Large intestine (tissue), 3 donors: ENCODE measurements at regions not wholly inside any gene's neighbourhood (a gene's known extent, or its start where the extent isn't known, plus 50 kb on each side); places are given as distances from the start of the nearest gene placed in this dataset.
"Not testable (repeated sequence)": the region's sequence is repeated elsewhere in the genome, so short reads cannot be mapped to it uniquely, and the experiment has no call there.

Source experiments
- DNase-seq, 2 donors: peaks; one replicate each; pipeline versions ENCODE4 v3.0.0 to v3.0.0-alpha.2; 2013
- H3K27ac ChIP-seq: one replicate; pipeline ENCODE4 v1.5.1; 2013; ENCODE audit warnings: low read length
- H3K27me3 ChIP-seq: 2 replicates; pipeline ENCODE4 v1.6.1; 2013; ENCODE audit warnings: low read length; ENCODE audit not compliant: control insufficient read depth, insufficient read depth
- H3K36me3 ChIP-seq: 2 replicates; pipeline ENCODE4 v1.6.1; 2013; ENCODE audit warnings: low read length; ENCODE audit not compliant: control insufficient read depth, insufficient read depth
- H3K4me1 ChIP-seq: one replicate; pipeline ENCODE4 v1.6.1; 2013; ENCODE audit warnings: low read length; ENCODE audit not compliant: control insufficient read depth, insufficient read depth
- H3K4me3 ChIP-seq: one replicate; pipeline ENCODE4 v1.5.1; 2013; ENCODE audit warnings: low read length
- H3K9me3 ChIP-seq: one replicate; pipeline ENCODE4 v1.6.1; 2013; ENCODE audit warnings: mild to moderate bottlenecking, low read depth, low read length, moderate library complexity; ENCODE audit not compliant: control insufficient read depth
- WGBS: methylation state at CpG from one replicate; pipeline ENCODE4 v1.1.5; 2013; ENCODE audit warnings: low lambda C conversion rate; ENCODE audit not compliant: insufficient coverage; 5-methylcytosine and 5-hydroxymethylcytosine counted together

GRCh38 chr7:42549866-42550485, 313.0 kb upstream of the GLI3 start:
- H3K36me3 ChIP-seq = no peaks in the 10 kb centered on the region
- H3K4me3 ChIP-seq = no peak overlapping the region
- H3K27ac ChIP-seq = no peak overlapping the region
- 86% methylated on average over 1 of the region's 3 CpGs for WGBS
- H3K9me3 ChIP-seq = no peaks in the 10 kb centered on the region
- no peaks in the 10 kb centered on the region for H3K4me1 ChIP-seq
- no peak for DNase-seq
- no peaks in the 10 kb centered on the region for H3K27me3 ChIP-seq

GRCh38 chr7:42548816-42549611, 312.0 kb upstream of the GLI3 start:
- H3K9me3 ChIP-seq = no peaks in the 10 kb centered on the region
- no peak overlapping the region for H3K4me3 ChIP-seq
- no peak overlapping the region for H3K27ac ChIP-seq
- H3K27me3 ChIP-seq = no peaks in the 10 kb centered on the region
- DNase-seq = no peak
- no peaks in the 10 kb centered on the region for H3K36me3 ChIP-seq
- no peaks in the 10 kb centered on the region for H3K4me1 ChIP-seq
- WGBS = 60% methylated on average over 3 of the region's 6 CpGs

GRCh38 chr7:42545049-42545724, 308.2 kb upstream of the GLI3 start:
- no peak overlapping the region for H3K4me3 ChIP-seq
- H3K9me3 ChIP-seq = no peaks in the 10 kb centered on the region
- no peaks in the 10 kb centered on the region for H3K36me3 ChIP-seq
- no peak for DNase-seq
- H3K27me3 ChIP-seq = no peaks in the 10 kb centered on the region
- 100% methylated on average over 1 of the region's 1 CpG for WGBS
- no peak overlapping the region for H3K27ac ChIP-seq
- no peaks in the 10 kb centered on the region for H3K4me1 ChIP-seq

- no peaks in the 10 kb centered on the region for H3K27me3 ChIP-seq
- no peaks in the 10 kb centered on the region for H3K36me3 ChIP-seq
- no peak overlapping the region for H3K4me3 ChIP-seq
- H3K27ac ChIP-seq = no peak overlapping the region
- WGBS = 90% methylated on average over 2 of the region's 4 CpGs
- H3K9me3 ChIP-seq = no peaks in the 10 kb centered on the region
- DNase-seq = no peak
- no peaks in the 10 kb centered on the region for H3K4me1 ChIP-seq
Observed at GRCh38 chr7:42543953-42544352, 306.9 kb upstream of the GLI3 start.

- H3K4me1 ChIP-seq, DNase-seq, H3K36me3 ChIP-seq, H3K9me3 ChIP-seq, H3K27ac ChIP-seq, H3K27me3 ChIP-seq, H3K4me3 ChIP-seq: not testable (repeated sequence)
- WGBS = 100% methylated on average over 1 of the region's 1 CpG
Observed at GRCh38 chr7:42542446-42542845, 305.4 kb upstream of the GLI3 start.

- Histone ChIP-seq H3K36me3 (no peaks in the 10 kb centered on the region), H3K4me1 (no peaks in the 10 kb centered on the region), H3K4me3 (no peak overlapping the region), H3K9me3 (no peaks in the 10 kb centered on the region), H3K27me3 (no peaks in the 10 kb centered on the region), H3K27ac (no peak overlapping the region)
- 100% methylated on average over 1 of the region's 1 CpG for WGBS
- DNase-seq = no peak
Observed at GRCh38 chr7:42534441-42534840, 297.4 kb upstream of the GLI3 start.

- peaks cover 2% of the 10 kb centered on the region for H3K9me3 ChIP-seq
- no peaks in the 10 kb centered on the region for H3K36me3 ChIP-seq
- no CpG with 5 or more reads among the region's 2 CpGs for WGBS
- no peak for DNase-seq
- no peaks in the 10 kb centered on the region for H3K4me1 ChIP-seq
- no peak overlapping the region for H3K4me3 ChIP-seq
- H3K27ac ChIP-seq = no peak overlapping the region
- H3K27me3 ChIP-seq = no peaks in the 10 kb centered on the region
Observed at GRCh38 chr7:42527004-42527403, 290.0 kb upstream of the GLI3 start.

- Histone ChIP-seq H3K4me1 (no peaks in the 10 kb centered on the region), H3K9me3 (peaks cover 2% of the 10 kb centered on the region), H3K4me3 (no peak overlapping the region), H3K27me3 (no peaks in the 10 kb centered on the region), H3K36me3 (no peaks in the 10 kb centered on the region), H3K27ac (no peak overlapping the region)
- DNase-seq = no peak
- WGBS = 81% methylated on average over 5 of the region's 19 CpGs
Observed at GRCh38 chr7:42522227-42522991, 285.4 kb upstream of the GLI3 start.

GRCh38 chr7:42511027-42511426, 274.0 kb upstream of the GLI3 start:
- H3K27me3 ChIP-seq = no peaks in the 10 kb centered on the region
- H3K4me1 ChIP-seq = no peaks in the 10 kb centered on the region
- H3K4me3 ChIP-seq = no peak overlapping the region
- H3K9me3 ChIP-seq = no peaks in the 10 kb centered on the region
- WGBS = 80% methylated on average over 1 of the region's 2 CpGs
- DNase-seq = no peak
- no peaks in the 10 kb centered on the region for H3K36me3 ChIP-seq
- no peak overlapping the region for H3K27ac ChIP-seq

- Histone ChIP-seq H3K36me3 (no peaks in the 10 kb centered on the region), H3K27me3 (no peaks in the 10 kb centered on the region), H3K27ac (no peak overlapping the region), H3K4me1 (no peaks in the 10 kb centered on the region), H3K4me3 (no peak overlapping the region), H3K9me3 (no peaks in the 10 kb centered on the region)
- no peak for DNase-seq
- no CpG with 5 or more reads among the region's 1 CpG for WGBS
Observed at GRCh38 chr7:42506097-42506496, 269.1 kb upstream of the GLI3 start.
